Left colon (tissue), 2 donors: ENCODE measurements at regions not wholly inside any gene's neighbourhood (a gene's known extent, or its start where the extent isn't known, plus 50 kb on each side); places are given as distances from the start of the nearest gene placed in this dataset.

Source experiments
- ATAC-seq: fragments of 200-7000 bp; cut with Tn5 transposase; one replicate; pipeline ENCODE4 v1.9.1; 2020; ENCODE audit warnings: mild to moderate bottlenecking, moderate library complexity
- DNase-seq, 2 donors: peaks; one replicate each; pipeline ENCODE4 v3.0.0-alpha.2; 2020
- intact Hi-C, 2 donors: fragments of 100-400 bp; cut with DNase I in 1 of 2; cut with micrococcal nuclease in 1 of 2; formaldehyde crosslinking; loops; one replicate each; pipeline versions ENCODE4 v1.11.2 to v1.14.0; 2022; cut with DNase I, micrococcal nuclease
- donor health status: DM: no; HTN: no; CAD: no.
- donor health status: DM: yes; HTN: yes; CAD: no.

- intact Hi-C loops, result no loop called here
- ATAC-seq (no peak), DNase-seq (no peak)
Measured at GRCh38 chr5:123756318-123756665, 244.3 kb downstream of the CSNK1G3 start.

- ATAC-seq (no peak), DNase-seq (no peak)
- intact Hi-C loops, result no loop called here
Measured at GRCh38 chr5:123755653-123756317, 243.8 kb downstream of the CSNK1G3 start.

- ATAC-seq (no peak), DNase-seq (no peak)
- intact Hi-C loops, result no loop called here
Measured at GRCh38 chr5:123754908-123755307, 242.9 kb downstream of the CSNK1G3 start.

- no peak for ATAC-seq
- intact Hi-C loops, result no loop called here
- no peak for DNase-seq
Measured at GRCh38 chr5:123753937-123754891, 242.2 kb downstream of the CSNK1G3 start.

- ATAC-seq (no peak), DNase-seq (no peak)
- intact Hi-C loops, result no loop called here
Measured at GRCh38 chr5:123753180-123753936, 241.4 kb downstream of the CSNK1G3 start.

GRCh38 chr5:123752552-123753179 lies 240.7 kb downstream of the CSNK1G3 start:
- no peak for ATAC-seq
- intact Hi-C loops, result no loop called here
- no peak for DNase-seq

GRCh38 chr5:123751670-123752069 lies 239.7 kb downstream of the CSNK1G3 start:
- DNase-seq (no peak), ATAC-seq (no peak)
- intact Hi-C loops, result no loop called here

- no peak for DNase-seq
- intact Hi-C loops, result no loop called here
- no peak for ATAC-seq
Measured at GRCh38 chr5:123748239-123748638, 236.3 kb downstream of the CSNK1G3 start.

- intact Hi-C loops, result no loop called here
- no peak for DNase-seq
- ATAC-seq, result no peak
Measured at GRCh38 chr5:123746683-123747360, 234.8 kb downstream of the CSNK1G3 start.

- DNase-seq, result no peak
- intact Hi-C loops, result no loop called here
- ATAC-seq, result no peak
Measured at GRCh38 chr5:123743990-123744583, 232.1 kb downstream of the CSNK1G3 start.

GRCh38 chr5:123735384-123735783 lies 223.4 kb downstream of the CSNK1G3 start:
- no peak for DNase-seq
- intact Hi-C loops, result no loop called here
- no peak for ATAC-seq

GRCh38 chr5:123732257-123732656 lies 220.3 kb downstream of the CSNK1G3 start:
- intact Hi-C loops, result no loop called here
- no peak for ATAC-seq
- no peak for DNase-seq

- no peak for ATAC-seq
- intact Hi-C loops, result no loop called here
- no peak for DNase-seq
Measured at GRCh38 chr5:123722451-123722850, 210.5 kb downstream of the CSNK1G3 start.

GRCh38 chr5:123721675-123722276 lies 209.8 kb downstream of the CSNK1G3 start:
- intact Hi-C loops, result no loop called here
- no peak for ATAC-seq
- DNase-seq, result no peak

- intact Hi-C loops, result no loop called here
- DNase-seq (no peak), ATAC-seq (no peak)
Measured at GRCh38 chr5:123720955-123721354, 209.0 kb downstream of the CSNK1G3 start.

GRCh38 chr5:123720339-123720738 lies 208.4 kb downstream of the CSNK1G3 start:
- intact Hi-C loops, result no loop called here
- DNase-seq, result no peak
- ATAC-seq, result no peak

GRCh38 chr5:123719004-123719403 lies 207.0 kb downstream of the CSNK1G3 start:
- intact Hi-C loops, result no loop called here
- ATAC-seq (no peak), DNase-seq (no peak)

GRCh38 chr5:123718238-123718637 lies 206.3 kb downstream of the CSNK1G3 start:
- intact Hi-C loops, result no loop called here
- no peak for DNase-seq
- ATAC-seq, result no peak
